H1 (cell line): ENCODE measurements at regions not wholly inside any gene's neighbourhood (a gene's known extent, or its start where the extent isn't known, plus 50 kb on each side); places are given as distances from the start of the nearest gene placed in this dataset.

Experiments
- CTCF ChIA-PET: fragments of 300-600 bp; sonication (Branson Sonifier 250); formaldehyde crosslinking; loops from one replicate; lab custom pipeline; 2021; ENCODE audit not compliant: partially characterized antibody; lab: Charles Lee
- POLR2A ChIA-PET: fragments of 300-600 bp; sonication (Branson Sonifier 250); formaldehyde crosslinking; loops from one replicate; lab custom pipeline; 2021; ENCODE audit warnings: inconsistent platforms; ENCODE audit not compliant: partially characterized antibody; lab: Charles Lee
- DNase-seq, 2 experiments: peaks; one replicate each; pipeline versions ENCODE4 v3.0.0 to v3.0.0-alpha.2; 2010 to 2022; ENCODE audit warnings: low spot score in 2 of 2, low read depth in 1 of 2, mixed read lengths in 1 of 2
- FAIRE-seq: peaks from 2 replicates; lab custom pipeline; 2011; peaks lifted over from hg19 to GRCh38; lab: Jason Lieb, UNC
- H2AFZ ChIP-seq: 2 replicates; pipeline ENCODE4 v1.8.1; 2012; ENCODE audit warnings: low read length, inconsistent platforms
- H2AK5ac ChIP-seq: 2 replicates; pipeline ENCODE4 v1.6.1; 2013; ENCODE audit warnings: low read depth, low read length
- H2BK120ac ChIP-seq: replicated peaks from 2 replicates; pipeline ENCODE3; 2013; ENCODE audit warnings: low read depth, low read length, inconsistent platforms
- H2BK12ac ChIP-seq: 2 replicates; pipeline ENCODE4 v1.6.1; 2013; ENCODE audit warnings: low read depth, low read length
- H2BK15ac ChIP-seq: 2 replicates; pipeline ENCODE4 v1.6.1; 2013; ENCODE audit warnings: low read length
- H2BK20ac ChIP-seq: 2 replicates; pipeline ENCODE4 v1.6.1; 2013; ENCODE audit warnings: low read length
- H2BK5ac ChIP-seq: 2 replicates; pipeline ENCODE4 v1.6.1; 2013; ENCODE audit warnings: low read depth, low read length
- H3K14ac ChIP-seq: 2 replicates; pipeline ENCODE4 v1.6.1; 2013; ENCODE audit warnings: inconsistent platforms; ENCODE audit not compliant: insufficient read length
- H3K18ac ChIP-seq: 2 replicates; pipeline ENCODE4 v1.6.1; 2013; ENCODE audit warnings: low read length; ENCODE audit errors: extremely low read depth
- H3K23ac ChIP-seq: 2 replicates; pipeline ENCODE4 v1.6.1; 2013; ENCODE audit warnings: inconsistent platforms; ENCODE audit not compliant: insufficient read length
- H3K23me2 ChIP-seq: 2 replicates; pipeline ENCODE4 v1.6.1; 2013; ENCODE audit warnings: low read depth, low read length
- H3K27ac ChIP-seq: 2 replicates; pipeline ENCODE4 v1.6.1; 2011; ENCODE audit warnings: low read depth, low read length, inconsistent platforms
- H3K27me3 ChIP-seq, 4 experiments: replicated peaks in 1 of 4; 1 replicate in 1 of 4; 2 replicates in 3 of 4; pipeline versions ENCODE4 v1.6.1 to v1.8.1; 2011 to 2013; ENCODE audit warnings: low read length in 3 of 4, mild to moderate bottlenecking in 3 of 4, inconsistent platforms in 2 of 4, mixed read lengths in 2 of 4, moderate library complexity in 1 of 4; ENCODE audit not compliant: control insufficient read depth in 3 of 4, insufficient read depth in 3 of 4; ENCODE audit errors: extremely low read depth in 1 of 4
- H3K36me3 ChIP-seq, 4 experiments: 2 replicates each; pipeline versions ENCODE4 v1.6.1 to v1.8.1; 2011 to 2013; ENCODE audit warnings: mild to moderate bottlenecking in 4 of 4, low read length in 3 of 4, moderate library complexity in 2 of 4, control low read depth in 1 of 4, inconsistent platforms in 1 of 4; ENCODE audit not compliant: insufficient read depth in 4 of 4, control insufficient read depth in 2 of 4
- H3K4ac ChIP-seq: replicated peaks from 2 replicates; pipeline ENCODE3; 2013; ENCODE audit warnings: low read length, low read depth, mixed read lengths, inconsistent platforms; ENCODE audit not compliant: insufficient read length
- H3K4me1 ChIP-seq, 4 experiments: replicated peaks in 1 of 4; 1 replicate in 1 of 4; 2 replicates in 3 of 4; pipeline versions ENCODE4 v1.6.1 to v1.8.1; 2011 to 2013; ENCODE audit warnings: low read length in 3 of 4, inconsistent platforms in 2 of 4, mixed read lengths in 1 of 4; ENCODE audit not compliant: insufficient read depth in 4 of 4, control insufficient read depth in 3 of 4
- H3K4me2 ChIP-seq, 2 experiments: 2 replicates each; pipeline versions ENCODE4 v1.6.1 to v1.8.1; 2011 to 2013; ENCODE audit warnings: low read depth in 2 of 2, low read length in 2 of 2, control low read depth in 1 of 2, inconsistent platforms in 1 of 2, mild to moderate bottlenecking in 1 of 2; ENCODE audit not compliant: insufficient read depth in 1 of 2
- H3K4me3 ChIP-seq, 4 experiments: fragments of 200-600, 300-600 bp in 1 of 4; sonication (generic), shearing (Covaris generic), sonication (Bioruptor Twin) in 1 of 4; 2 replicates each; pipeline versions ENCODE4 v1.5.1 to v1.8.1; 2011 to 2016; ENCODE audit warnings: low read length in 4 of 4, low read depth in 3 of 4, control low read depth in 2 of 4, inconsistent platforms in 2 of 4, mild to moderate bottlenecking in 2 of 4, mixed read lengths in 1 of 4, moderate library complexity in 1 of 4; ENCODE audit not compliant: insufficient read depth in 2 of 4; ENCODE audit errors: extremely low read depth in 1 of 4
- H3K56ac ChIP-seq: replicated peaks from 2 replicates; pipeline ENCODE3; 2013; ENCODE audit warnings: low read depth, mild to moderate bottlenecking, mixed read lengths, low read length, inconsistent platforms; ENCODE audit not compliant: insufficient read length
- H3K79me1 ChIP-seq: 2 replicates; pipeline ENCODE4 v1.6.1; 2013; ENCODE audit warnings: low read depth, low read length, control low read depth
- H3K79me2 ChIP-seq, 2 experiments: 2 replicates each; pipeline versions ENCODE4 v1.6.1 to v1.8.1; 2012 to 2013; ENCODE audit warnings: low read length in 2 of 2, mild to moderate bottlenecking in 2 of 2, inconsistent platforms in 1 of 2; ENCODE audit not compliant: insufficient read depth in 2 of 2, control insufficient read depth in 1 of 2
- H3K9ac ChIP-seq, 4 experiments: replicated peaks in 1 of 4; 1 replicate in 1 of 4; 2 replicates in 3 of 4; pipeline versions ENCODE4 v1.6.1 to v1.8.1; 2011 to 2013; ENCODE audit warnings: low read depth in 3 of 4, low read length in 3 of 4, control low read depth in 2 of 4, mild to moderate bottlenecking in 2 of 4, moderate library complexity in 2 of 4, inconsistent platforms in 1 of 4; ENCODE audit errors: extremely low read depth in 1 of 4
- H3K9me3 ChIP-seq, 2 experiments: 2 replicates each; pipeline versions ENCODE4 v1.6.1 to v1.8.1; 2012 to 2013; ENCODE audit warnings: mild to moderate bottlenecking in 2 of 2, moderate library complexity in 2 of 2, control low read depth in 1 of 2, inconsistent platforms in 1 of 2, low read depth in 1 of 2, low read length in 1 of 2, mixed read lengths in 1 of 2; ENCODE audit not compliant: insufficient read depth in 2 of 2
- H4K20me1 ChIP-seq, 2 experiments: replicated peaks in 1 of 2; 2 replicates each; pipeline versions ENCODE3 to v1.8.1; 2011 to 2013; ENCODE audit warnings: inconsistent platforms in 2 of 2, low read length in 2 of 2, mild to moderate bottlenecking in 1 of 2; ENCODE audit not compliant: insufficient read depth in 2 of 2, control insufficient read depth in 1 of 2
- H4K5ac ChIP-seq: 2 replicates; pipeline ENCODE4 v1.6.1; 2013; ENCODE audit warnings: low read length, low read depth, mixed read lengths, inconsistent platforms; ENCODE audit not compliant: insufficient read length
- H4K8ac ChIP-seq: 2 replicates; pipeline ENCODE4 v1.8.0; 2013; ENCODE audit warnings: mild to moderate bottlenecking, moderate library complexity, low read length, inconsistent platforms; ENCODE audit not compliant: insufficient read depth; ENCODE audit errors: extremely low read depth
- H4K91ac ChIP-seq: replicated peaks from 2 replicates; pipeline ENCODE3; 2013; ENCODE audit warnings: low read length, mixed read lengths, inconsistent platforms; ENCODE audit not compliant: insufficient read length
- ASH2L ChIP-seq: fragments of 200-600, 300-600 bp; sonication (generic); IDR thresholded peaks from one replicate; pipeline ENCODE4 v1.7.1; 2017; ENCODE audit warnings: low read length
- CBX5 ChIP-seq: fragments of 300-800, 300-1000 bp; sonication (generic); IDR thresholded peaks from 2 replicates; pipeline ENCODE4 v1.7.1; 2016; ENCODE audit warnings: antibody characterized with exemption, low read length, low read depth
- CHD2 ChIP-seq: IDR thresholded peaks from 2 replicates; pipeline ENCODE4 v1.6.1; 2012; ENCODE audit warnings: low read length, improper control_type of control experiment
- E2F6 ChIP-seq: IDR thresholded peaks from 2 replicates; pipeline ENCODE4 v1.6.1; 2012; ENCODE audit warnings: inconsistent platforms
- KDM4A ChIP-seq: IDR thresholded peaks from one replicate; pipeline ENCODE4 v1.7.1; 2012; ENCODE audit warnings: low read depth, mild to moderate bottlenecking, moderate library complexity, low read length, inconsistent platforms; ENCODE audit not compliant: severe bottlenecking
- KDM5A ChIP-seq: fragments of 200-600 bp; IDR thresholded peaks from 2 replicates; pipeline ENCODE4 v1.7.1; 2012; ENCODE audit warnings: mild to moderate bottlenecking, low read length, inconsistent platforms, mixed read lengths
- NANOG ChIP-seq: IDR thresholded peaks from 2 replicates; pipeline ENCODE4 v1.6.1; 2011; ENCODE audit warnings: low read length, low read depth, mild to moderate bottlenecking, inconsistent platforms; ENCODE audit not compliant: insufficient read depth, poor library complexity, severe bottlenecking
- PHF8 ChIP-seq: fragments of 200-600 bp; sonication (generic); conservative IDR thresholded peaks from 2 replicates; pipeline ENCODE4 v1.7.1; 2012; ENCODE audit warnings: low read depth, mild to moderate bottlenecking, inconsistent platforms, low read length, moderate library complexity
- POLR2A ChIP-seq, 2 experiments: IDR thresholded peaks; 1 replicate in 1 of 2; 2 replicates in 1 of 2; pipeline ENCODE4 v1.6.1; 2011; ENCODE audit warnings: low read depth in 2 of 2, low read length in 2 of 2, mild to moderate bottlenecking in 2 of 2; ENCODE audit errors: control extremely low read depth in 1 of 2
- POU5F1 ChIP-seq: IDR thresholded peaks from 2 replicates; pipeline ENCODE4 v1.6.1; 2011; ENCODE audit warnings: low read depth, mild to moderate bottlenecking, low read length, moderate library complexity
- RNF2 ChIP-seq: fragments of 200-900, 300-1000 bp; sonication (generic); IDR thresholded peaks from 2 replicates; pipeline ENCODE4 v1.7.1; 2016; ENCODE audit warnings: borderline replicate concordance, low read depth, mild to moderate bottlenecking, antibody characterized with exemption, low read length; ENCODE audit not compliant: poor library complexity, severe bottlenecking; ENCODE audit errors: missing control alignments
- RXRA ChIP-seq: IDR thresholded peaks from 2 replicates; pipeline ENCODE4 v1.6.1; 2011; ENCODE audit warnings: low read depth, mild to moderate bottlenecking, low read length, moderate library complexity; ENCODE audit not compliant: insufficient read depth
- SIRT6 ChIP-seq: IDR thresholded peaks from one replicate; pipeline ENCODE4 v1.7.1; 2012; ENCODE audit warnings: low read length, inconsistent platforms
- TAF1 ChIP-seq: IDR thresholded peaks from 2 replicates; pipeline ENCODE4 v1.6.1; 2011; ENCODE audit warnings: mild to moderate bottlenecking, low read depth, low read length
- YY1 ChIP-seq: IDR thresholded peaks from 2 replicates; pipeline ENCODE4 v1.6.1; 2011; ENCODE audit warnings: low read depth, mild to moderate bottlenecking, low read length
- WGBS, 2 experiments: shearing (Covaris generic) in 1 of 2; methylation state at CpG; one replicate each; pipeline versions ENCODE4 v1.1.6 to v1.1.7; 2013 to 2015; ENCODE audit warnings: low lambda C conversion rate in 2 of 2, mixed read lengths in 2 of 2, inconsistent platforms in 1 of 2, low coverage in 1 of 2, missing lambda C conversion rate in 1 of 2; ENCODE audit not compliant: insufficient replicate concordance in 2 of 2, insufficient coverage in 1 of 2, insufficient read length in 1 of 2; ENCODE audit errors: extremely low coverage in 1 of 2, missing lambda C conversion rate in 1 of 2; 5-methylcytosine and 5-hydroxymethylcytosine counted together

DNA sequence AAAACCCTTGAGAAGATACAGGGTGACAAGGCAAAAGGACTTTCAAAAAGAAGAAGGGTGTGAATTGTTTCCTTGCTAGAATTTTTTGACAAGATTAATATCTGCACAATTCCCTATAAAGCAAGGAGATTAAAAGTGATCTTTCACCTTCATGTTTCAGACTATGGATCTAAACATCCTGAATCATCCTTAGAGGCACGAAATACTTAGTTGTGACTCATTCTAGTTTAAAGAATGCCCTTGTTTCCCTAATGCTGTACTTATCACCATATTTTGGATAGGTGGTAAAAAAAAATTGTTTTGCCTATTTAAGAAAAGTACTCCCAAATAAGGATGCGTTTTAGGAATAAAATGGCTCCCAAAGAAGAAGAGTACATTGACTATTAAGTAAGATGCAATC lies 415.1 kb downstream of the LRRIQ3 start:
- Histone ChIP-seq H3K36me3 (no peaks in the 10 kb centered on the region), H3K56ac (no peak overlapping the region), H3K4me2 (no peak overlapping the region), H3K14ac (no peak overlapping the region), H3K79me1 (no peaks in the 10 kb centered on the region), H3K79me2 (no peaks in the 10 kb centered on the region), H4K8ac (no peak overlapping the region), H3K9me3 (no peaks in the 10 kb centered on the region), H2BK5ac (no peak overlapping the region), H4K20me1 (no peaks in the 10 kb centered on the region), H3K23me2 (no peaks in the 10 kb centered on the region), H4K91ac (no peak overlapping the region), H2BK12ac (no peak overlapping the region), H3K23ac (no peak overlapping the region), H3K27me3 (no peaks in the 10 kb centered on the region; a peak in 1 of 7 replicates), H3K4ac (no peak overlapping the region), H4K5ac (no peak overlapping the region), H3K4me3 (no peak overlapping the region), H2BK15ac (no peak overlapping the region), H2AFZ (no peak overlapping the region), H2BK20ac (no peak overlapping the region), H3K18ac (no peak overlapping the region), H2AK5ac (no peak overlapping the region), H2BK120ac (no peak overlapping the region), H3K27ac (no peak overlapping the region), H3K4me1 (no peaks in the 10 kb centered on the region), H3K9ac (no peak overlapping the region)
- WGBS, 2 experiments = 83% methylated on average over 2 of the region's 2 CpGs; no CpG with 5 or more reads in 1 of the 2 experiments
- FAIRE-seq = no peak
- ChIA-PET POLR2A (no interaction called here), CTCF (no interaction called here)
- DNase-seq = no peak
- TF ChIP-seq TAF1 = no peak
- no peak for TF ChIP-seq E2F6
- no peak for TF ChIP-seq ASH2L
- TF ChIP-seq KDM4A = no peak
- no peak for TF ChIP-seq POU5F1
- no peak for TF ChIP-seq CHD2
- no peak for TF ChIP-seq NANOG
- TF ChIP-seq KDM5A = no peak
- TF ChIP-seq CBX5 = no peak
- TF ChIP-seq POLR2A (IDR thresholded peaks at IDR 0.05; ENCODE audit: control extremely low read depth in 1 of 2, low read depth in 2 of 2, low read length in 2 of 2) = no peak
- no peak for TF ChIP-seq PHF8
- no peak for TF ChIP-seq RXRA
- no peak for TF ChIP-seq RNF2
- TF ChIP-seq SIRT6 = no peak
- TF ChIP-seq YY1 = no peak
